Body of pancreas (tissue), 4 donors: ENCODE measurements at regions not wholly inside any gene's neighbourhood (a gene's known extent, or its start where the extent isn't known, plus 50 kb on each side); places are given as distances from the start of the nearest gene placed in this dataset.
"Not testable (repeated sequence)": the region's sequence is repeated elsewhere in the genome, so short reads cannot be mapped to it uniquely, and the experiment has no call there.

Experiments used
- ATAC-seq: fragments of 150-250 bp; one replicate; pipeline ENCODE4 v1.9.1; 2016
- DNase-seq, 4 donors: peaks; one replicate each; pipeline ENCODE4 v3.0.0-alpha.2; 2019
- H3K27ac ChIP-seq, 4 donors: fragments of 200-600 bp; sonication (generic); 1 replicate in 3 of 4; 2 replicates in 1 of 4; pipeline versions ENCODE4 v1.5.1 to v1.6.1; 2016 to 2019; ENCODE audit warnings: mild to moderate bottlenecking in 1 of 4, mixed read lengths in 1 of 4, moderate library complexity in 1 of 4
- H3K27me3 ChIP-seq, 2 donors: fragments of 200-600 bp; sonication (generic); one replicate each; pipeline ENCODE4 v1.6.0; 2016; ENCODE audit warnings: mild to moderate bottlenecking in 1 of 2
- H3K36me3 ChIP-seq, 2 donors: fragments of 200-600 bp; sonication (generic); replicated peaks in 1 of 2; 2 replicates each; pipeline ENCODE4 v1.5.1; 2016; ENCODE audit warnings: low read depth in 2 of 2; ENCODE audit not compliant: insufficient read depth in 1 of 2
- H3K4me1 ChIP-seq: fragments of 200-600 bp; sonication (generic); one replicate; pipeline ENCODE4 v1.6.0; 2016
- H3K4me3 ChIP-seq, 2 donors: fragments of 200-600 bp; sonication (generic); 1 replicate in 1 of 2; 2 replicates in 1 of 2; pipeline ENCODE4 v1.5.1; 2016 to 2019
- H3K9me3 ChIP-seq, 3 donors: fragments of 200-600 bp; sonication (generic); 1 replicate in 2 of 3; 2 replicates in 1 of 3; pipeline ENCODE4 v1.5.1; 2016
- CTCF ChIP-seq, 7 experiments: fragments of 450-650 bp in 4 of 7; fragments of 200-600 bp in 3 of 7; sonication (generic) in 3 of 7; IDR thresholded peaks; one replicate each; pipeline ENCODE4 v1.5.1; 2016 to 2019; ENCODE audit warnings: antibody characterized with exemption in 7 of 7
- POLR2A ChIP-seq, 3 donors: fragments of 450-650 bp; IDR thresholded peaks; one replicate each; pipeline ENCODE4 v1.6.1; 2016; ENCODE audit warnings: antibody characterized with exemption in 3 of 3, mild to moderate bottlenecking in 2 of 3
- WGBS, 2 donors: methylation state at CpG; one replicate each; pipeline ENCODE4 v1.1.5; 2017; 5-methylcytosine and 5-hydroxymethylcytosine counted together
- intact Hi-C: fragments of 100-400 bp; cut with DNase I; formaldehyde crosslinking; loops from one replicate; pipeline ENCODE4 v1.15.1; 2023

GRCh38 chr1:104196136-104196535 is 446.4 kb downstream of the AMY1C start:
- no peak for DNase-seq
- no peaks in the 10 kb centered on the region for H3K36me3 ChIP-seq
- ATAC-seq = no peak
- TF ChIP-seq CTCF (IDR thresholded peaks at IDR 0.05) = no peak
- TF ChIP-seq POLR2A (IDR thresholded peaks at IDR 0.05) = no peak
- H3K27ac ChIP-seq = no peak overlapping the region
- intact Hi-C loops = no loop called here
- H3K27me3 ChIP-seq = no peaks in the 10 kb centered on the region
- no peaks in the 10 kb centered on the region for H3K4me1 ChIP-seq
- H3K4me3 ChIP-seq = no peak overlapping the region
- H3K9me3 ChIP-seq = no peaks in the 10 kb centered on the region

- Histone ChIP-seq H3K27me3 (no peaks in the 10 kb centered on the region), H3K4me1 (no peaks in the 10 kb centered on the region), H3K36me3 (no peaks in the 10 kb centered on the region), H3K4me3 (no peak overlapping the region), H3K27ac (no peak overlapping the region), H3K9me3 (no peaks in the 10 kb centered on the region)
- intact Hi-C loops = no loop called here
- DNase-seq (no peak), ATAC-seq (no peak)
- TF ChIP-seq CTCF (IDR thresholded peaks at IDR 0.05) = no peak
- no peak for TF ChIP-seq POLR2A (IDR thresholded peaks at IDR 0.05)
- WGBS, 2 donors = 47 to 49% methylated on average over 1 of the region's 1 CpG
Measured at GRCh38 chr1:104197516-104197915, 447.8 kb downstream of the AMY1C start.

- DNase-seq = no peak
- intact Hi-C loops = no loop called here
- Histone ChIP-seq H3K36me3 (no peaks in the 10 kb centered on the region), H3K4me3 (no peak overlapping the region), H3K27ac (no peak overlapping the region), H3K9me3 (no peaks in the 10 kb centered on the region), H3K27me3 (no peaks in the 10 kb centered on the region), H3K4me1 (no peaks in the 10 kb centered on the region)
- TF ChIP-seq CTCF (IDR thresholded peaks at IDR 0.05) = no peak
- TF ChIP-seq POLR2A (IDR thresholded peaks at IDR 0.05) = no peak
- 60 to 68% methylated on average over 1 of the region's 1 CpG for WGBS, 2 donors
- no peak for ATAC-seq
Measured at GRCh38 chr1:104212239-104212638, 462.5 kb downstream of the AMY1C start.

GRCh38 chr1:104217395-104217986 is 467.8 kb downstream of the AMY1C start:
- WGBS, 2 donors = 48 to 77% methylated on average over 2 to 7 of the region's 28 CpGs
- ATAC-seq, DNase-seq, H3K27me3 ChIP-seq, H3K4me3 ChIP-seq, H3K36me3 ChIP-seq, H3K27ac ChIP-seq, intact Hi-C loops, H3K4me1 ChIP-seq, H3K9me3 ChIP-seq: not testable (repeated sequence)

GRCh38 chr1:104229860-104230259 is 480.2 kb downstream of the AMY1C start:
- DNase-seq (no peak), ATAC-seq (no peak)
- Histone ChIP-seq H3K27ac (no peak overlapping the region), H3K4me3 (no peak overlapping the region), H3K4me1 (no peaks in the 10 kb centered on the region), H3K27me3 (no peaks in the 10 kb centered on the region), H3K36me3 (no peaks in the 10 kb centered on the region), H3K9me3 (no peaks in the 10 kb centered on the region)
- TF ChIP-seq POLR2A (IDR thresholded peaks at IDR 0.05) = no peak
- no peak for TF ChIP-seq CTCF (IDR thresholded peaks at IDR 0.05)
- 27 to 32% methylated on average over 3 of the region's 3 CpGs for WGBS, 2 donors
- intact Hi-C loops = no loop called here
